Heart right ventricle (tissue), 16 donors: ENCODE measurements at regions not wholly inside any gene's neighbourhood (a gene's known extent, or its start where the extent isn't known, plus 50 kb on each side); places are given as distances from the start of the nearest gene placed in this dataset.
A peak's percentile ranks its signal among the peaks of the same experiment; 100 is the strongest.

Source experiments
- ATAC-seq, 8 donors: fragments of 200-7000 bp; cut with Tn5 transposase; one replicate each; pipeline ENCODE4 v1.9.1; 2020; ENCODE audit warnings: mild to moderate bottlenecking in 8 of 8, moderate library complexity in 8 of 8, moderate number of reproducible peaks in 1 of 8
- DNase-seq, 2 donors: peaks; one replicate each; pipeline ENCODE4 v3.0.0-alpha.2; 2020
- H3K27ac ChIP-seq, 10 donors: fragments of 200-600 bp; sonication (generic) in 2 of 10; one replicate each; pipeline versions ENCODE4 v1.5.0 to v1.8.0; 2020 to 2022; ENCODE audit warnings: mild to moderate bottlenecking in 3 of 10
- H3K27me3 ChIP-seq, 7 donors: fragments of 200-600 bp; one replicate each; pipeline ENCODE4 v1.8.0; 2021 to 2022; ENCODE audit warnings: mild to moderate bottlenecking in 2 of 7
- H3K36me3 ChIP-seq, 9 donors: fragments of 200-600 bp; sonication (generic) in 1 of 9; one replicate each; pipeline versions ENCODE4 v1.5.0 to v1.8.0; 2020 to 2022; ENCODE audit warnings: mild to moderate bottlenecking in 2 of 9
- H3K4me1 ChIP-seq, 9 donors: fragments of 200-600 bp; sonication (generic) in 1 of 9; one replicate each; pipeline versions ENCODE4 v1.5.0 to v1.8.0; 2020 to 2022; ENCODE audit warnings: mild to moderate bottlenecking in 4 of 9
- H3K4me3 ChIP-seq, 10 donors: fragments of 200-600 bp; sonication (generic) in 2 of 10; one replicate each; pipeline versions ENCODE4 v1.5.0 to v1.8.0; 2020 to 2022; ENCODE audit warnings: mild to moderate bottlenecking in 7 of 10, moderate library complexity in 2 of 10
- H3K9me3 ChIP-seq, 11 donors: fragments of 200-600 bp in 10 of 11; sonication (generic) in 2 of 11; one replicate each; pipeline versions ENCODE4 v1.5.0 to v1.8.0; 2013 to 2022; ENCODE audit warnings: mild to moderate bottlenecking in 2 of 11, control low read depth in 1 of 11, moderate library complexity in 1 of 11
- WGBS, 2 donors: extraction: QIAGEN DNeasy Blood & Tissue Kit; methylation state at CpG; one replicate each; pipeline ENCODE4 v1.1.7; 2013; ENCODE audit warnings: inconsistent platforms in 1 of 2; 5-methylcytosine and 5-hydroxymethylcytosine counted together
- intact Hi-C, 10 donors: fragments of 100-400 bp; cut with DNase I; formaldehyde crosslinking; loops; one replicate each; pipeline versions ENCODE4 v1.11.1 to v1.14.2; 2022
- TF ChIP-seq, protein P1 (sequence below), 9 donors: fragments of 200-600 bp; sonication (generic) in 2 of 9; IDR thresholded peaks; one replicate each; pipeline versions ENCODE4 v1.5.0 to v1.8.0; 2021 to 2022; ENCODE audit warnings: antibody characterized with exemption in 9 of 9, mild to moderate bottlenecking in 5 of 9, moderate library complexity in 1 of 9
- donor health status: Arrhythmogenic right ventricular cardiomyopathy.
- donor health status: ischemic (EF 13 %, LVEDD 7.1; RV severe dilation, severe dysfunction).
- donor health status: healthy with polysubstance abuse.
- donor health status: DM: no; HTN: yes; CAD: no.
- donor health status: DM: no; HTN: no; CAD: no.
- donor health status: ischemic (EF 25% LVEDD 6.9; RV normal size, moderate dysfunction).
- donor health status: ischemic (EF 25% LVEDD 5.7; RV mildly dilated, moderate dysfunction).
- donor health status: healthy.
- donor health status: DM: yes; HTN: yes; CAD: no.
- donor health status: Ischemic cardiomyopathy.
- donor health status: ischemic (EF 35%, LVEDD 5.7; RV mildly dilated, moderate dysfunction).
- donor health status: nonischemic (EF 11% LVEDD 7.7; RV severe dilation, severe dysfunction).
- donor health status: DM: yes; HTN: yes; CAD: no.
- donor health status: PGD.
- donor health status: ischemic (EF 29% LVEDD 5.4; RV normal size, mild dysfunction).
- donor health status: nonischemic (EF 23%, LVEDD 6.1; RV moderate dilation, normal function).

DNA sequence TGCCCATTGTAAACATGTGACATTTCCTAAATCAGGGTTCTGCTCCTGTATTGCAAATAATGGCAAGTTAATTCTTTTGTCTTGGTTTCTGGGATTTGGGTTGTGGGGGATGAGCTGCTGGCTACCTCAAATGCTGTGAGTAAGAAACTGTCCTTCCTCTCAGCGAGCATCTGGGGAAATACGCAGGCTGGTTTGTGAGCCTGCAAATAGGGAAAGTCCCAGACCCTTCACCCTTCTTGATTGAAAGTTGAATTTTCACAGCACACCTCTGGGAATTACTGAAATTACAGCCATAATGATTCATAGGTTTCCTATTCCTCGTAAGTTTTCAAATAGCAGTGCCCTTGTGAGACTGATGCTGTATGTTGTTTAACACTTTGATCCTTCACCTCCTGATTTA, 138.1 kb downstream of the TBXT start:
- Histone ChIP-seq H3K4me1 (peaks cover 0 to 12% (median 0%) of the 10 kb centered on the region in 9 donors), H3K27ac (no peak overlapping the region), H3K4me3 (no peak overlapping the region), H3K9me3 (no peaks in the 10 kb centered on the region), H3K36me3 (no peaks in the 10 kb centered on the region), H3K27me3 (peaks cover 0 to 8% (median 0%) of the 10 kb centered on the region in 7 donors)
- 57 to 60% methylated on average over 3 of the region's 3 CpGs for WGBS, 2 donors
- TF ChIP-seq, protein P1, sequence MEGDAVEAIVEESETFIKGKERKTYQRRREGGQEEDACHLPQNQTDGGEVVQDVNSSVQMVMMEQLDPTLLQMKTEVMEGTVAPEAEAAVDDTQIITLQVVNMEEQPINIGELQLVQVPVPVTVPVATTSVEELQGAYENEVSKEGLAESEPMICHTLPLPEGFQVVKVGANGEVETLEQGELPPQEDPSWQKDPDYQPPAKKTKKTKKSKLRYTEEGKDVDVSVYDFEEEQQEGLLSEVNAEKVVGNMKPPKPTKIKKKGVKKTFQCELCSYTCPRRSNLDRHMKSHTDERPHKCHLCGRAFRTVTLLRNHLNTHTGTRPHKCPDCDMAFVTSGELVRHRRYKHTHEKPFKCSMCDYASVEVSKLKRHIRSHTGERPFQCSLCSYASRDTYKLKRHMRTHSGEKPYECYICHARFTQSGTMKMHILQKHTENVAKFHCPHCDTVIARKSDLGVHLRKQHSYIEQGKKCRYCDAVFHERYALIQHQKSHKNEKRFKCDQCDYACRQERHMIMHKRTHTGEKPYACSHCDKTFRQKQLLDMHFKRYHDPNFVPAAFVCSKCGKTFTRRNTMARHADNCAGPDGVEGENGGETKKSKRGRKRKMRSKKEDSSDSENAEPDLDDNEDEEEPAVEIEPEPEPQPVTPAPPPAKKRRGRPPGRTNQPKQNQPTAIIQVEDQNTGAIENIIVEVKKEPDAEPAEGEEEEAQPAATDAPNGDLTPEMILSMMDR (IDR thresholded peaks at IDR 0.05), result no peak
- no peak for ATAC-seq
- DNase-seq, result no peak
- intact Hi-C loops, result no loop called here

DNA sequence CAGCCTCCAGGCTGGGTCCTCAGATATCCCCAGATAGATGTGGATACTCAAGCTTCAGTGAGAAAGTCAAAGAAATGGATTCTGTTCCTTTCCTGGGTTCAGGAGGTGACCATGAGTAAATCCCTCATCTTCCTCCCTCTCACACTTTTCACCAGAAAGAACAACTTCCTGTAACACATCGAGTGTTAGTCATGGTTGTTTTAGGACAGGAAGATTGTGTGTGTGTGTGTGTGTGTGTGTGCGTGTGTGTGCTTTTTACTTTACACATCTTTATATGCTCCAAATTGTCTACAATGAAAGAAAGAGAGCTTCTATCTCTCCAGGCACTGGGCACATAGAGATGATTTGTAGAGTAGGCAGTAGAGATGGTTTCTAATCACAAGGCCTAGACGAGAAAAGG, 139.9 kb downstream of the TBXT start:
- intact Hi-C loops, result no loop called here
- TF ChIP-seq, protein P1 (IDR thresholded peaks at IDR 0.05), result no peak
- peaks cover 0 to 7% (median 0%) of the 10 kb centered on the region in 9 donors for H3K4me1 ChIP-seq
- no peak overlapping the region for H3K4me3 ChIP-seq
- peaks cover 0 to 3% (median 0%) of the 10 kb centered on the region in 11 donors for H3K9me3 ChIP-seq
- H3K36me3 ChIP-seq, result no peaks in the 10 kb centered on the region
- H3K27me3 ChIP-seq, result peaks cover 0 to 8% (median 0%) of the 10 kb centered on the region in 7 donors
- no peak for ATAC-seq
- 47 to 51% methylated on average over 3 of the region's 3 CpGs for WGBS, 2 donors
- no peak for DNase-seq
- no peak overlapping the region for H3K27ac ChIP-seq

DNA sequence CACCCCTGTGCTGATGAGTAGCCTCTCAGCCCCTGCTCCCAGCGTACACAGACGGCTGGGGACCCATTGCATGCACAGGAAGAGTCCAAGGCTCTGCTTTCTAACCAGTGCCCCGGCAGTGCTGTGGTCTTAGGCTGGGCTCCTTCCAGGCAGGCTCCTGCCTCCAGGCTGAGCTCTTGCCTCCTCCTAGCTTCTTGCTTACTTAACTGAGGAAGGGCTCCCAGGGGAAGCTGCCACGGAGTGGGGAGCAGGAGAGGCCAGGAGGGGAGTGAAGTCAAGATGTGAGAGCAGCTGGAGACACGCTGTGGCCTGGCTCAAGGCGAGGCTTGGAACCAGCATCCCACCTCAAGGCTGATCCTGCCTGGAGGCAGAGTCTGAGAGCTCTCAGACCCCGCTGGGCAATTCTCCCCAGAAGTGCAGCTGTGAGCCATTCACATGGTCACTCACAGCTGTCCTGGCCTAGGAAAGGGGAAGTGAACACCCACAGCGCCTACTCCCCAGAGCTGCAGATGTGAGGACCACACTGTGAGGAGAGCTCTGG, 141.0 kb downstream of the TBXT start:
- WGBS, 2 donors, result 61 to 63% methylated on average over 8 of the region's 8 CpGs
- TF ChIP-seq, protein P1 (IDR thresholded peaks at IDR 0.05), result no peak
- peak; percentile 50 to 93 (median 87) for ATAC-seq
- Histone ChIP-seq H3K36me3 (no peaks in the 10 kb centered on the region), H3K27ac (peak overlapping the region in 1 of 10 donors; percentile 15), H3K4me1 (peaks cover 0 to 4% (median 0%) of the 10 kb centered on the region in 9 donors), H3K4me3 (no peak overlapping the region), H3K9me3 (peaks cover 0 to 6% (median 0%) of the 10 kb centered on the region in 11 donors), H3K27me3 (peaks cover 0 to 8% (median 0%) of the 10 kb centered on the region in 7 donors)
- DNase-seq, result peak; percentile 48 to 71
- intact Hi-C loops, result no loop called here

DNA sequence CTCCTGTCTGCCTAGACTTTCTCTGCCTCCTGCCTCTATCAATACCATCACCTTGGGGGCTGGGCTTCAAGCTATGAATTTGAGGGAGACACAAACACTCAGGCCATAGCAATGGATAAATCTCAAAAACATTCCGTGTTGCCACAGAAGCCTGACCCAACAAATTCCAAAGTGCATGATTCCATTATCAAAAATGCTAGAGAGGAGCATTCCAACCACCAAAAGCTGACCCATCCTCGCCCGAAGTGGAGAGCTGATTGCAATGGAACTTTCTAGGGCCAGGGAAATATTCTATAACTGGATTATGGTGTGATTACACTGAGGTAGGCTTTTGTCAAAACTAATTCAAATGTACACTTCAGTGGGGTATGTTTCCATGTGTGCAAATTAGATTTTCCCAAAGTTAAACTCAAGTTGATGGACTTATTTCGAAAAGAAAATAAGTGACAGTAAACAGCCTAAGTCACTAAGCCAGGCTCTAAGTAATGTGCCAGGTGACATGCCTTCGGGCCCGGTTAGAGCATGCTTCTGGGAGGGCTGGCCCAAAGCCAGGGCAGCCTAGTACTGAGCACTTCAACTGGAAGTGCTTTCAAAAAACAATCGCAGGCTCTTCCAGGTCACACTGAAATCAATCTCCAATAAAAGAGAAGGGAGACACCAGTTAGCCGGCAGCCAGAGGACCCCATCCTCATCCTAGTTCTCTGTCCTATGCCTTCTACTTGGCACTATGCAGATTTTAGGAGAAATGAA, 142.3 kb downstream of the TBXT start:
- no peaks in the 10 kb centered on the region for H3K36me3 ChIP-seq
- DNase-seq (peak in 1 of 2 donors; percentile 39), ATAC-seq (no peak)
- peak overlapping the region in 1 of 10 donors; percentile 31 for H3K27ac ChIP-seq
- peaks cover 0 to 14% (median 0%) of the 10 kb centered on the region in 11 donors for H3K9me3 ChIP-seq
- intact Hi-C loops, result no loop called here
- no peak overlapping the region for H3K4me3 ChIP-seq
- H3K27me3 ChIP-seq, result peaks cover 0 to 8% (median 0%) of the 10 kb centered on the region in 7 donors
- 50 to 59% methylated on average over 8 of the region's 8 CpGs for WGBS, 2 donors
- TF ChIP-seq, protein P1 (IDR thresholded peaks at IDR 0.05), result no peak
- peaks cover 0 to 4% (median 0%) of the 10 kb centered on the region in 9 donors for H3K4me1 ChIP-seq
